HepG2 (cell line): ENCODE measurements at regions not wholly inside any gene's neighbourhood (a gene's known extent, or its start where the extent isn't known, plus 50 kb on each side); places are given as distances from the start of the nearest gene placed in this dataset.

Source experiments
- ATAC-seq: fragments of 200-7000 bp; cut with Tn5 transposase; 3 replicates; pipeline ENCODE4 v1.9.1; 2020; ENCODE audit warnings: mild to moderate bottlenecking, moderate library complexity
- BruUV-seq: library from RNA; stranded (reverse); fragments of 400-500 nt; replicated peaks from 2 replicates; lab custom pipeline; 2021; lab: Mats Ljungman, UMichigan
- CTCF ChIA-PET: fragments of 300-600 bp; formaldehyde crosslinking; extraction: SDS; loops from one replicate; lab custom pipeline; 2021; ENCODE audit warnings: low total read pairs, inconsistent platforms, low intra/inter-chr PET ratio; lab: Yijun Ruan, JAX
- POLR2A ChIA-PET: fragments of 350-600 bp; sonication (Branson Sonifier 250); formaldehyde crosslinking; loops from one replicate; lab custom pipeline; 2020; ENCODE audit warnings: antibody characterized with exemption, inconsistent platforms; lab: Yijun Ruan, JAX
- DNase-seq: peaks from one replicate; pipeline ENCODE4 v3.0.0-alpha.2; 2015; ENCODE audit warnings: low spot score
- FAIRE-seq: peaks from 3 replicates; lab custom pipeline; 2011; peaks lifted over from hg19 to GRCh38; lab: Jason Lieb, UNC
- H2AFZ ChIP-seq: one replicate; pipeline ENCODE4 v1.6.1; 2011; ENCODE audit warnings: low read length, inconsistent platforms
- H3K27ac ChIP-seq: fragments of 300-600 bp; 3 replicates; pipeline ENCODE4 v1.8.0; 2011; ENCODE audit warnings: mixed run types, mild to moderate bottlenecking, mixed read lengths, low read length, inconsistent platforms; ENCODE audit not compliant: insufficient read depth; ENCODE audit errors: extremely low read length
- H3K27me3 ChIP-seq, 2 experiments: fragments of 200-600 bp in 1 of 2; 2 replicates in 1 of 2; 3 replicates in 1 of 2; pipeline versions ENCODE4 v1.6.0 to v1.8.0; 2011; ENCODE audit warnings: low read length in 2 of 2, mild to moderate bottlenecking in 2 of 2, moderate library complexity in 2 of 2, inconsistent platforms in 1 of 2; ENCODE audit not compliant: insufficient read depth in 2 of 2, control insufficient read depth in 1 of 2
- H3K36me3 ChIP-seq, 2 experiments: fragments of 200-600 bp in 1 of 2; replicated peaks in 1 of 2; 2 replicates in 1 of 2; 3 replicates in 1 of 2; pipeline versions ENCODE4 v1.5.1 to v1.8.0; 2011; ENCODE audit warnings: low read length in 2 of 2, inconsistent platforms in 1 of 2; ENCODE audit not compliant: insufficient read depth in 2 of 2, control insufficient read depth in 1 of 2
- H3K4me1 ChIP-seq: 2 replicates; pipeline ENCODE4 v1.5.1; 2012; ENCODE audit warnings: low read length, inconsistent platforms; ENCODE audit not compliant: insufficient read depth
- H3K4me2 ChIP-seq: 2 replicates; pipeline ENCODE4 v1.6.0; 2011; ENCODE audit warnings: low read depth, low read length, inconsistent platforms
- H3K4me3 ChIP-seq, 3 experiments: fragments of 200-600 bp in 1 of 3; sonication (generic), shearing (Covaris generic) in 1 of 3; replicated peaks in 1 of 3; 2 replicates each; pipeline ENCODE4 v1.5.1; 2011 to 2016; ENCODE audit warnings: low read length in 3 of 3, inconsistent platforms in 2 of 3, low read depth in 2 of 3, mild to moderate bottlenecking in 2 of 3, control low read depth in 1 of 3, mixed read lengths in 1 of 3; ENCODE audit not compliant: insufficient read depth in 1 of 3
- H3K79me2 ChIP-seq: one replicate; pipeline ENCODE4 v1.6.1; 2011; ENCODE audit warnings: low read length, inconsistent platforms; ENCODE audit not compliant: insufficient read depth
- H3K9ac ChIP-seq: 2 replicates; pipeline ENCODE4 v1.6.0; 2011; ENCODE audit warnings: mild to moderate bottlenecking, low read depth, low read length, inconsistent platforms; ENCODE audit not compliant: insufficient read depth
- H3K9me3 ChIP-seq: 2 replicates; pipeline ENCODE4 v1.5.1; 2012; ENCODE audit warnings: mild to moderate bottlenecking, low read length
- H4K20me1 ChIP-seq: 2 replicates; pipeline ENCODE4 v1.6.0; 2011; ENCODE audit warnings: inconsistent platforms, mild to moderate bottlenecking, low read length, moderate library complexity; ENCODE audit not compliant: insufficient read depth
- ELF3 ChIP-seq: IDR thresholded peaks from 2 replicates; pipeline ENCODE4 v1.6.1; 2016; ENCODE audit warnings: missing genetic modification reagents, missing compliant biosample characterization
- GATAD2A ChIP-seq: IDR thresholded peaks from 2 replicates; pipeline ENCODE4 v1.6.1; 2016
- HMGXB4 ChIP-seq, 2 experiments: sonication (generic) in 1 of 2; formaldehyde crosslinking in 1 of 2; IDR thresholded peaks; 2 replicates each; pipeline versions ENCODE4 v1.4.0 to v1.6.1; 2018 to 2020; ENCODE audit warnings: missing genetic modification reagents in 2 of 2, borderline replicate concordance in 1 of 2, low read depth in 1 of 2, mild to moderate bottlenecking in 1 of 2, missing biosample characterization in 1 of 2
- MBNL3 ChIP-seq: fragments of 250-450 bp; sonication (Bioruptor Pico); conservative IDR thresholded peaks from 2 replicates; pipeline ENCODE4 v1.8.0; 2022; ENCODE audit warnings: mild to moderate bottlenecking, inconsistent platforms
- MED1 ChIP-seq: sonication (generic); formaldehyde crosslinking; IDR thresholded peaks from 2 replicates; pipeline ENCODE4 v1.4.0; 2020; ENCODE audit warnings: missing genetic modification reagents
- MED13 ChIP-seq: sonication (generic); formaldehyde crosslinking; IDR thresholded peaks from 2 replicates; pipeline ENCODE4 v1.5.0; 2020; ENCODE audit warnings: missing genetic modification reagents
- RORA ChIP-seq: sonication (generic); formaldehyde crosslinking; IDR thresholded peaks from 2 replicates; pipeline ENCODE4 v1.5.0; 2020; ENCODE audit warnings: mild to moderate bottlenecking, missing genetic modification reagents, moderate library complexity
- SETDB1 ChIP-seq: sonication (generic); formaldehyde crosslinking; IDR thresholded peaks from 2 replicates; pipeline ENCODE4 v1.5.1; 2020; ENCODE audit warnings: missing genetic modification reagents, mild to moderate bottlenecking, borderline replicate concordance
- SOX6 ChIP-seq, 2 experiments: fragments of 450-650 bp in 1 of 2; sonication (generic) in 1 of 2; formaldehyde crosslinking in 1 of 2; IDR thresholded peaks; 2 replicates each; pipeline versions ENCODE4 v1.4.0 to v1.6.1; 2017 to 2020; ENCODE audit warnings: antibody characterized with exemption in 1 of 2, mild to moderate bottlenecking in 1 of 2, missing genetic modification reagents in 1 of 2
- YEATS2 ChIP-seq: sonication (generic); formaldehyde crosslinking; IDR thresholded peaks from 2 replicates; pipeline ENCODE4 v1.4.0; 2020; ENCODE audit warnings: missing genetic modification reagents, borderline replicate concordance
- ZNF234 ChIP-seq: sonication (generic); formaldehyde crosslinking; conservative IDR thresholded peaks from 2 replicates; pipeline ENCODE4 v1.5.1; 2020; ENCODE audit warnings: mild to moderate bottlenecking, missing genetic modification reagents
- ZNF691 ChIP-seq: sonication (generic); formaldehyde crosslinking; IDR thresholded peaks from 2 replicates; pipeline ENCODE4 v1.4.0; 2020; ENCODE audit warnings: missing genetic modification reagents, low read depth, mild to moderate bottlenecking, borderline replicate concordance
- WGBS: methylation state at CpG from one replicate; pipeline ENCODE4 v1.1.6; 2017; ENCODE audit warnings: low lambda C conversion rate; 5-methylcytosine and 5-hydroxymethylcytosine counted together
- in situ Hi-C: cut with HindIII; loops from 2 replicates; pipeline ENCODE4 v1.10.0; 2017; ENCODE audit warnings: low pct_unique_long_range_greater_than_20kb; ENCODE audit not compliant: extremely low pct_ligation_motif_present
- intact Hi-C: fragments of 100-400 bp; cut with micrococcal nuclease; formaldehyde crosslinking; loops from one replicate; pipeline ENCODE4 v1.10.0; 2022; ENCODE audit not compliant: unreplicated experiment
- TF ChIP-seq, protein P1 (sequence below): sonication (generic); formaldehyde crosslinking; IDR thresholded peaks from 2 replicates; pipeline ENCODE4 v1.8.1; 2022; ENCODE audit warnings: low read depth, mild to moderate bottlenecking, missing genetic modification reagents

GRCh38 chr7:130996205-130996832, 262.3 kb upstream of the KLF14 start (continued):
- TF ChIP-seq ELF3 (CRISPR knock-in tag) (peak; percentile 19; the same call in 1 of the 2 replicates), MED1 (no peak), MED13 (CRISPR knock-in tag) (0 out of 2 replicates have a peak, but pooled peaks have one; percentile 44), MBNL3 (CRISPR knock-in tag) (no peak), ZNF691 (no peak), GATAD2A (CRISPR knock-in tag) (0 out of 2 replicates have a peak, but pooled peaks have one; percentile 11), RORA (no peak), YEATS2 (CRISPR knock-in tag) (no peak), HMGXB4 (CRISPR knock-in tag; IDR thresholded peaks at IDR 0.05; ENCODE audit: borderline replicate concordance in 1 of 2, low read depth in 1 of 2) (no peak)

DNA sequence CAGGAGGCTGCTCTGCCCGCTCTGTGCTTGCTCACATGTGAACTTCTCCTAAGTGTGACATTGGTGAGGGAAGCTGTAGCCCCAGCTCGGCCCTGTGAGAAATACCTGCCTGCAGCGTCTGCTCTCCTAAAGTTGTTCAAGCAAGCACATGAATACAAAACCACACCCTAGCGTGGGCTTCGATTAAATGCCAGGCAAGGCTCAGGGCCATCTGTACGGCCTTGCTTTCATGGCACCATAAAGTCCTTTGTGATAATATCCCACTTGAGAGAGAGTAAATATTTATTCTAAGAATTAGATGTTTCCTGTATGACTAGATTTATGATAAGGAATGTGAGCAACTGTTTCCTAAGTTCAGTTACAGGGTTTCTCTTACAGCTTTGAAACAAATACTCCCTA, 262.8 kb upstream of the KLF14 start:
- Histone ChIP-seq H4K20me1 (peaks cover 12% of the 10 kb centered on the region), H2AFZ (no peak overlapping the region), H3K4me3 (peak overlapping the region in 2 of 3 experiments; percentile 29 to 32; a peak in 3 of 6 replicates), H3K27ac (peak overlapping the region; percentile 68), H3K36me3 (peaks cover 0 to 3% of the 10 kb centered on the region in 2 experiments; a peak in 2 of 5 replicates), H3K4me1 (peaks cover 65% of the 10 kb centered on the region), H3K27me3 (no peaks in the 10 kb centered on the region), H3K4me2 (peak overlapping the region; percentile 58), H3K79me2 (peaks cover 26% of the 10 kb centered on the region), H3K9me3 (no peaks in the 10 kb centered on the region), H3K9ac (peak overlapping the region; percentile 42)
- 13% methylated on average over 4 of the region's 6 CpGs for WGBS
- intact Hi-C loops: loop anchor here (5.0 kb wide), 1 partner anchor 55 kb away; no protein-coding TSS in a partner anchor
- in situ Hi-C loops: no loop called here
- no TSS peak for BruUV-seq
- DNase-seq: peak; percentile 93
- ATAC-seq: peak; percentile 92
- CTCF ChIA-PET: no interaction called here
- POLR2A ChIA-PET: interaction anchor here (0.9 to 1.3 kb wide), 4 partner anchors 9 to 100 kb away, joined by 3 to 5 read pairs (median 4); no protein-coding TSS in a partner anchor
- peak; percentile 77 for FAIRE-seq
- TF ChIP-seq SETDB1 (CRISPR knock-in tag): no peak
- TF ChIP-seq, protein P1, sequence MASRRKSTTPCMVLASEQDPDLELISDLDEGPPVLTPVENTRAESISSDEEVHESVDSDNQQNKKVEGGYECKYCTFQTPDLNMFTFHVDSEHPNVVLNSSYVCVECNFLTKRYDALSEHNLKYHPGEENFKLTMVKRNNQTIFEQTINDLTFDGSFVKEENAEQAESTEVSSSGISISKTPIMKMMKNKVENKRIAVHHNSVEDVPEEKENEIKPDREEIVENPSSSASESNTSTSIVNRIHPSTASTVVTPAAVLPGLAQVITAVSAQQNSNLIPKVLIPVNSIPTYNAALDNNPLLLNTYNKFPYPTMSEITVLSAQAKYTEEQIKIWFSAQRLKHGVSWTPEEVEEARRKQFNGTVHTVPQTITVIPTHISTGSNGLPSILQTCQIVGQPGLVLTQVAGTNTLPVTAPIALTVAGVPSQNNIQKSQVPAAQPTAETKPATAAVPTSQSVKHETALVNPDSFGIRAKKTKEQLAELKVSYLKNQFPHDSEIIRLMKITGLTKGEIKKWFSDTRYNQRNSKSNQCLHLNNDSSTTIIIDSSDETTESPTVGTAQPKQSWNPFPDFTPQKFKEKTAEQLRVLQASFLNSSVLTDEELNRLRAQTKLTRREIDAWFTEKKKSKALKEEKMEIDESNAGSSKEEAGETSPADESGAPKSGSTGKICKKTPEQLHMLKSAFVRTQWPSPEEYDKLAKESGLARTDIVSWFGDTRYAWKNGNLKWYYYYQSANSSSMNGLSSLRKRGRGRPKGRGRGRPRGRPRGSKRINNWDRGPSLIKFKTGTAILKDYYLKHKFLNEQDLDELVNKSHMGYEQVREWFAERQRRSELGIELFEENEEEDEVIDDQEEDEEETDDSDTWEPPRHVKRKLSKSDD (CRISPR knock-in tag): no peak
- no peak for TF ChIP-seq ZNF234
- no peak for TF ChIP-seq SOX6 (IDR thresholded peaks at IDR 0.05)
- peak; percentile 88 for TF ChIP-seq SOX6 (CRISPR knock-in tag; IDR thresholded peaks at IDR 0.05)
